Karpas-422 (cell line): ENCODE measurements at regions not wholly inside any gene's neighbourhood (a gene's known extent, or its start where the extent isn't known, plus 50 kb on each side); places are given as distances from the start of the nearest gene placed in this dataset.

Source experiments
- DNase-seq: peaks from one replicate; pipeline ENCODE4 v3.0.0-alpha.2; 2015
- H2AFZ ChIP-seq: fragments of 200-600 bp; sonication (generic); 2 replicates; pipeline ENCODE4 v1.6.1; 2014; ENCODE audit warnings: antibody characterized with exemption, low read length, mixed read lengths
- H3K27ac ChIP-seq: fragments of 200-600 bp; sonication (generic); 2 replicates; pipeline ENCODE4 v1.5.1; 2014; ENCODE audit warnings: mild to moderate bottlenecking, low read length, moderate library complexity
- H3K27me3 ChIP-seq: fragments of 200-600 bp; sonication (generic); 2 replicates; pipeline ENCODE4 v1.6.1; 2014; ENCODE audit warnings: low read length, mixed read lengths
- H3K36me3 ChIP-seq: fragments of 200-600 bp; sonication (generic); 2 replicates; pipeline ENCODE4 v1.6.1; 2014; ENCODE audit warnings: low read length, mixed read lengths; ENCODE audit not compliant: insufficient read depth
- H3K4me1 ChIP-seq: fragments of 200-600 bp; sonication (generic); 2 replicates; pipeline ENCODE4 v1.6.1; 2014; ENCODE audit warnings: mild to moderate bottlenecking, low read length, mixed read lengths
- H3K4me2 ChIP-seq: fragments of 200-600 bp; sonication (generic); 2 replicates; pipeline ENCODE4 v1.6.1; 2014; ENCODE audit warnings: low read length, low read depth, mild to moderate bottlenecking; ENCODE audit not compliant: poor library complexity, severe bottlenecking
- H3K4me3 ChIP-seq: fragments of 200-600 bp; sonication (generic); 2 replicates; pipeline ENCODE4 v1.5.1; 2014; ENCODE audit warnings: mild to moderate bottlenecking, antibody characterized with exemption, low read length, mixed read lengths
- H3K79me2 ChIP-seq: fragments of 200-600 bp; sonication (generic); 2 replicates; pipeline ENCODE4 v1.6.1; 2014; ENCODE audit warnings: mild to moderate bottlenecking, low read length, mixed read lengths
- H3K9ac ChIP-seq: fragments of 200-600 bp; sonication (generic); 2 replicates; pipeline ENCODE4 v1.6.0; 2014; ENCODE audit warnings: low read length
- H3K9me2 ChIP-seq: fragments of 200-600 bp; sonication (generic), shearing (Covaris generic); replicated peaks from 2 replicates; pipeline ENCODE4 v1.6.0; 2014; ENCODE audit warnings: mild to moderate bottlenecking, low read length, moderate library complexity; ENCODE audit not compliant: insufficient read depth
- H3K9me3 ChIP-seq: fragments of 300-700, 200-600 bp; sonication (generic); 2 replicates; pipeline ENCODE4 v1.6.1; 2014; ENCODE audit warnings: low read length, mixed read lengths
- H4K20me1 ChIP-seq: fragments of 200-600 bp; sonication (generic); 2 replicates; pipeline ENCODE4 v1.6.1; 2014; ENCODE audit warnings: mild to moderate bottlenecking, antibody characterized with exemption, low read length, low read depth; ENCODE audit not compliant: insufficient read depth

- Histone ChIP-seq H3K9me2 (no peaks in the 10 kb centered on the region), H3K36me3 (no peaks in the 10 kb centered on the region), H4K20me1 (no peaks in the 10 kb centered on the region), H3K4me1 (peaks cover 5% of the 10 kb centered on the region), H3K9ac (no peak overlapping the region), H2AFZ (no peak overlapping the region), H3K4me3 (no peak overlapping the region), H3K9me3 (no peaks in the 10 kb centered on the region), H3K4me2 (no peak overlapping the region), H3K79me2 (no peaks in the 10 kb centered on the region), H3K27me3 (no peaks in the 10 kb centered on the region), H3K27ac (no peak overlapping the region)
- DNase-seq = no peak
Measured at GRCh38 chr17:77388384-77389306, 247.9 kb downstream of the SEC14L1 start.

GRCh38 chr17:77390870-77391269 is 250.1 kb downstream of the SEC14L1 start:
- H3K4me2 ChIP-seq = no peak overlapping the region
- peaks cover 4% of the 10 kb centered on the region; the same call in 1 of the 2 replicates for H3K4me1 ChIP-seq
- no peak overlapping the region for H2AFZ ChIP-seq
- H3K9me3 ChIP-seq = no peaks in the 10 kb centered on the region
- H3K9me2 ChIP-seq = no peaks in the 10 kb centered on the region
- H3K79me2 ChIP-seq = no peaks in the 10 kb centered on the region
- H3K27ac ChIP-seq = no peak overlapping the region
- no peaks in the 10 kb centered on the region for H4K20me1 ChIP-seq
- H3K9ac ChIP-seq = no peak overlapping the region
- no peaks in the 10 kb centered on the region for H3K36me3 ChIP-seq
- no peak overlapping the region for H3K4me3 ChIP-seq
- no peak for DNase-seq
- H3K27me3 ChIP-seq = no peaks in the 10 kb centered on the region

GRCh38 chr17:77391668-77392375 is 251.1 kb downstream of the SEC14L1 start:
- Histone ChIP-seq H3K27ac (no peak overlapping the region), H3K79me2 (no peaks in the 10 kb centered on the region), H3K27me3 (no peaks in the 10 kb centered on the region), H3K4me2 (no peak overlapping the region), H3K9me3 (no peaks in the 10 kb centered on the region), H3K36me3 (no peaks in the 10 kb centered on the region), H3K9ac (no peak overlapping the region), H3K9me2 (no peaks in the 10 kb centered on the region), H4K20me1 (no peaks in the 10 kb centered on the region), H2AFZ (no peak overlapping the region), H3K4me1 (peaks cover 4% of the 10 kb centered on the region; the same call in 1 of the 2 replicates), H3K4me3 (no peak overlapping the region)
- DNase-seq = no peak

GRCh38 chr17:77392376-77393273 is 251.9 kb downstream of the SEC14L1 start:
- no peak for DNase-seq
- Histone ChIP-seq H3K79me2 (no peaks in the 10 kb centered on the region), H3K4me2 (no peak overlapping the region), H4K20me1 (no peaks in the 10 kb centered on the region), H3K9me2 (no peaks in the 10 kb centered on the region), H3K4me1 (peaks cover 4% of the 10 kb centered on the region; the same call in 1 of the 2 replicates), H3K36me3 (no peaks in the 10 kb centered on the region), H3K4me3 (no peak overlapping the region), H3K27ac (no peak overlapping the region), H3K9me3 (no peaks in the 10 kb centered on the region), H3K9ac (no peak overlapping the region), H3K27me3 (no peaks in the 10 kb centered on the region), H2AFZ (no peak overlapping the region)

- Histone ChIP-seq H3K9ac (no peak overlapping the region), H3K79me2 (no peaks in the 10 kb centered on the region), H4K20me1 (no peaks in the 10 kb centered on the region), H3K27ac (no peak overlapping the region), H3K9me3 (no peaks in the 10 kb centered on the region), H3K36me3 (no peaks in the 10 kb centered on the region), H3K4me3 (no peak overlapping the region), H3K27me3 (no peaks in the 10 kb centered on the region), H3K9me2 (no peaks in the 10 kb centered on the region), H2AFZ (no peak overlapping the region), H3K4me2 (no peak overlapping the region), H3K4me1 (peaks cover 4% of the 10 kb centered on the region; the same call in 1 of the 2 replicates)
- no peak for DNase-seq
Measured at GRCh38 chr17:77393274-77393600, 252.5 kb downstream of the SEC14L1 start.

GRCh38 chr17:77393867-77394539 is 253.2 kb downstream of the SEC14L1 start:
- Histone ChIP-seq H3K9me2 (no peaks in the 10 kb centered on the region), H3K27ac (no peak overlapping the region), H3K27me3 (no peaks in the 10 kb centered on the region), H3K4me3 (no peak overlapping the region), H3K4me1 (peaks cover 4% of the 10 kb centered on the region; the same call in 1 of the 2 replicates), H3K4me2 (no peak overlapping the region), H3K9me3 (no peaks in the 10 kb centered on the region), H3K36me3 (no peaks in the 10 kb centered on the region), H3K9ac (no peak overlapping the region), H3K79me2 (no peaks in the 10 kb centered on the region), H2AFZ (no peak overlapping the region), H4K20me1 (no peaks in the 10 kb centered on the region)
- no peak for DNase-seq

GRCh38 chr17:77394540-77395295 is 253.9 kb downstream of the SEC14L1 start:
- H3K27ac ChIP-seq = no peak overlapping the region

More at GRCh38 chr17:77394540-77395295, 253.9 kb downstream of the SEC14L1 start:
- Histone ChIP-seq H3K9ac (no peak overlapping the region), H3K79me2 (no peaks in the 10 kb centered on the region), H2AFZ (no peak overlapping the region), H3K9me2 (no peaks in the 10 kb centered on the region), H3K27me3 (no peaks in the 10 kb centered on the region), H3K9me3 (no peaks in the 10 kb centered on the region), H3K4me3 (no peak overlapping the region), H3K4me1 (no peaks in the 10 kb centered on the region), H3K36me3 (no peaks in the 10 kb centered on the region), H4K20me1 (no peaks in the 10 kb centered on the region), H3K4me2 (no peak overlapping the region)
- DNase-seq = no peak
